ENCODE measurements at regions not wholly inside any gene's neighbourhood (a gene's known extent, or its start where the extent isn't known, plus 50 kb on each side); places are given as distances from the start of the nearest gene placed in this dataset.

DNA sequence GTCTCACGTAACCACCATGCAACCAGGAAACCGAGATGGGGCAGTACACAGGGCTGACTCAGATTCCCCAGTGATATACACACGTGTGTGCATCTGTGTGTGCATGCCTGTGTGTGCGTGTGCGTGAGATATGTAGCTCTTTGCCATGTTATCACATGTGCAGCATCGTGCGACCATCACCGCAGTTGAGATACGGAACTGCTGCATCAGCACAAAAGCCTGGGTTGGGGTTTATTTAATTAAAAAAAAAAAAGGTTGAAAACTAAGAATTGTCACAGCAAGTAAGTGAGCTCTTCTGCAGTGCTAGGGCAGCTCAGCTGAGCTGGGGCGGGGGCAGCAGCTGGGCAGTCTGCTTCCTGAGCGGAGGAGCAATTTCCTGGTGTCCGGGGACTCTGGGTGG is 152.5 kb downstream of the RBFOX3 start:
- Histone ChIP-seq H3K27ac (ENCODE audit: insufficient read depth, low read depth, low read length) (no peak overlapping the region), H3K9ac (replicated peaks; ENCODE audit: extremely low read depth, insufficient read depth, low read length) (no peak overlapping the region), H3K9me3 (replicated peaks; ENCODE audit: control insufficient read depth, insufficient read depth, low read length) (no peaks in the 10 kb centered on the region), H3K36me3 (ENCODE audit: control insufficient read depth in 2 of 2, extremely low read depth in 1 of 2, insufficient read depth in 2 of 2, low read length in 2 of 2) (no peaks in the 10 kb centered on the region), H3K4me1 (ENCODE audit: control insufficient read depth, extremely low read depth, insufficient read depth, low read length) (no peaks in the 10 kb centered on the region), H3K4me2 (ENCODE audit: insufficient read depth, low read length) (no peak overlapping the region), H3K27me3 (ENCODE audit: control insufficient read depth in 2 of 2, insufficient read depth in 2 of 2, low read length in 2 of 2) (no peaks in the 10 kb centered on the region), H4K20me1 (replicated peaks; ENCODE audit: control insufficient read depth, extremely low read depth, insufficient read depth, low read length) (no peaks in the 10 kb centered on the region), H3K4me3 (replicated peaks in 1 of 3; ENCODE audit: insufficient read depth in 1 of 3, low read depth in 1 of 3, low read length in 3 of 3) (no peak overlapping the region), H3K9me1 (replicated peaks; ENCODE audit: control insufficient read depth, extremely low read depth, insufficient read depth, low read length) (no peaks in the 10 kb centered on the region), H2AFZ (ENCODE audit: low read depth, low read length) (no peak overlapping the region), H3K79me2 (ENCODE audit: control insufficient read depth, insufficient read depth, low read length) (no peaks in the 10 kb centered on the region)
- dilution Hi-C loops (cut with MboI; ENCODE audit: extremely low pct_ligation_motif_present, low sequenced_read_pairs) (no loop called here), intact Hi-C loops (cut with micrococcal nuclease) (no loop called here)
- POLR2A ChIA-PET: no interaction called here
- no peak for FAIRE-seq
- no TSS peak for BruUV-seq (replicated peaks)
- CTCF ChIA-PET: no interaction called here
- TF ChIP-seq MYC (IDR thresholded peaks at IDR 0.05; ENCODE audit: low read depth, low read length): no peak
- TF ChIP-seq POLR2A (IDR thresholded peaks at IDR 0.05; ENCODE audit: low read depth, low read length): no peak
- TF ChIP-seq GATA2 (IDR thresholded peaks at IDR 0.05; ENCODE audit: insufficient read depth, insufficient read length, low read depth, low read length): no peak
- no peak for TF ChIP-seq JUN (IDR thresholded peaks at IDR 0.05; ENCODE audit: borderline replicate concordance, insufficient read depth, insufficient read length, low read depth)
- TF ChIP-seq, protein P1, sequence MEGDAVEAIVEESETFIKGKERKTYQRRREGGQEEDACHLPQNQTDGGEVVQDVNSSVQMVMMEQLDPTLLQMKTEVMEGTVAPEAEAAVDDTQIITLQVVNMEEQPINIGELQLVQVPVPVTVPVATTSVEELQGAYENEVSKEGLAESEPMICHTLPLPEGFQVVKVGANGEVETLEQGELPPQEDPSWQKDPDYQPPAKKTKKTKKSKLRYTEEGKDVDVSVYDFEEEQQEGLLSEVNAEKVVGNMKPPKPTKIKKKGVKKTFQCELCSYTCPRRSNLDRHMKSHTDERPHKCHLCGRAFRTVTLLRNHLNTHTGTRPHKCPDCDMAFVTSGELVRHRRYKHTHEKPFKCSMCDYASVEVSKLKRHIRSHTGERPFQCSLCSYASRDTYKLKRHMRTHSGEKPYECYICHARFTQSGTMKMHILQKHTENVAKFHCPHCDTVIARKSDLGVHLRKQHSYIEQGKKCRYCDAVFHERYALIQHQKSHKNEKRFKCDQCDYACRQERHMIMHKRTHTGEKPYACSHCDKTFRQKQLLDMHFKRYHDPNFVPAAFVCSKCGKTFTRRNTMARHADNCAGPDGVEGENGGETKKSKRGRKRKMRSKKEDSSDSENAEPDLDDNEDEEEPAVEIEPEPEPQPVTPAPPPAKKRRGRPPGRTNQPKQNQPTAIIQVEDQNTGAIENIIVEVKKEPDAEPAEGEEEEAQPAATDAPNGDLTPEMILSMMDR (IDR thresholded peaks at IDR 0.05; ENCODE audit: extremely low read depth in 1 of 2, insufficient read depth in 1 of 2, low read depth in 1 of 2, low read length in 2 of 2): no peak
- TF ChIP-seq EZH2 (IDR thresholded peaks at IDR 0.05; ENCODE audit: borderline replicate concordance, low read depth, low read length, severe bottlenecking): no peak
- DNase-seq (ENCODE audit: low read depth, low spot score): no peak

DNA sequence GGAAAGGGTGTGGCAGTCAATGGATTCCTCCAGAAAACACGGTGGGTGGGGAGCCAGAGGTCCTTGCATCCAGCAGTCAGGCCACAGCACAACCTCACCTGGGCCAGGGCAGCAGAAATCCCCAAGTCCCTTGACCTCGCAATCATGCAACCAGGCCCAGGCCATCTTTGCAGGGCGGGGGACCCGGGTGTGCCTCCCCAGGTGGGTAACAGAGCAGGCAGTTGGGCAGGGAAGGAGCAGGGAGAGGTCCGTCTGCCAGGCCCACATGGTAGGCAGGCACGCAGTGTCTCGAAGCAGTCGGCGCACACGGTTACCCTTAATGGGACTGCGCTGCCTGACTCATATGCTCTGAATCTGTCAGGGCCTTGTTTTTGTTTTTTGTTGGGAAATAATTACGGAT is 153.0 kb downstream of the RBFOX3 start:
- no peak overlapping the region for H2AFZ ChIP-seq (ENCODE audit: low read depth, low read length)
- ChIA-PET CTCF (no interaction called here), POLR2A (no interaction called here)
- no peaks in the 10 kb centered on the region for H3K9me1 ChIP-seq (replicated peaks; ENCODE audit: control insufficient read depth, extremely low read depth, insufficient read depth, low read length)
- H3K9ac ChIP-seq (replicated peaks; ENCODE audit: extremely low read depth, insufficient read depth, low read length): no peak overlapping the region
- no peak overlapping the region for H3K4me3 ChIP-seq (replicated peaks in 1 of 3; ENCODE audit: insufficient read depth in 1 of 3, low read depth in 1 of 3, low read length in 3 of 3)
- no peaks in the 10 kb centered on the region for H3K9me3 ChIP-seq (replicated peaks; ENCODE audit: control insufficient read depth, insufficient read depth, low read length)
- H4K20me1 ChIP-seq (replicated peaks; ENCODE audit: control insufficient read depth, extremely low read depth, insufficient read depth, low read length): no peaks in the 10 kb centered on the region
- no peaks in the 10 kb centered on the region for H3K79me2 ChIP-seq (ENCODE audit: control insufficient read depth, insufficient read depth, low read length)
- DNase-seq (ENCODE audit: low read depth, low spot score): no peak
- TF ChIP-seq, protein P1 (IDR thresholded peaks at IDR 0.05; ENCODE audit: extremely low read depth in 1 of 2, insufficient read depth in 1 of 2, low read depth in 1 of 2, low read length in 2 of 2): no peak
- TF ChIP-seq GATA2 (IDR thresholded peaks at IDR 0.05; ENCODE audit: insufficient read depth, insufficient read length, low read depth, low read length) (no peak), EZH2 (IDR thresholded peaks at IDR 0.05; ENCODE audit: borderline replicate concordance, low read depth, low read length, severe bottlenecking) (no peak), POLR2AphosphoS5 (IDR thresholded peaks at IDR 0.05; ENCODE audit: insufficient read depth, low read depth, low read length) (no peak), FOS (IDR thresholded peaks at IDR 0.05; ENCODE audit: borderline replicate concordance, insufficient read depth, low read length) (no peak), MYC (IDR thresholded peaks at IDR 0.05; ENCODE audit: low read depth, low read length) (no peak), POLR2A (IDR thresholded peaks at IDR 0.05; ENCODE audit: low read depth, low read length) (no peak), JUN (IDR thresholded peaks at IDR 0.05; ENCODE audit: borderline replicate concordance, insufficient read depth, insufficient read length, low read depth) (no peak)
- TF ChIP-seq, protein P2, sequence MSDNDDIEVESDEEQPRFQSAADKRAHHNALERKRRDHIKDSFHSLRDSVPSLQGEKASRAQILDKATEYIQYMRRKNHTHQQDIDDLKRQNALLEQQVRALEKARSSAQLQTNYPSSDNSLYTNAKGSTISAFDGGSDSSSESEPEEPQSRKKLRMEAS (IDR thresholded peaks at IDR 0.05; ENCODE audit: insufficient read depth, insufficient read length): no peak
- no peak overlapping the region for H3K27ac ChIP-seq (ENCODE audit: insufficient read depth, low read depth, low read length)
- no peaks in the 10 kb centered on the region for H3K27me3 ChIP-seq (ENCODE audit: control insufficient read depth in 2 of 2, insufficient read depth in 2 of 2, low read length in 2 of 2)
- no TSS peak for BruUV-seq (replicated peaks)
- intact Hi-C loops (cut with micrococcal nuclease) (no loop called here), dilution Hi-C loops (cut with MboI; ENCODE audit: extremely low pct_ligation_motif_present, low sequenced_read_pairs) (no loop called here)
- no peak overlapping the region for H3K4me2 ChIP-seq (ENCODE audit: insufficient read depth, low read length)
- no peak for FAIRE-seq
- H3K4me1 ChIP-seq (ENCODE audit: control insufficient read depth, extremely low read depth, insufficient read depth, low read length): no peaks in the 10 kb centered on the region
- H3K36me3 ChIP-seq (ENCODE audit: control insufficient read depth in 2 of 2, extremely low read depth in 1 of 2, insufficient read depth in 2 of 2, low read length in 2 of 2): no peaks in the 10 kb centered on the region
